ENCODE measurements at regions not wholly inside any gene's neighbourhood (a gene's known extent, or its start where the extent isn't known, plus 50 kb on each side); places are given as distances from the start of the nearest gene placed in this dataset.
"Not testable (repeated sequence)": the region's sequence is repeated elsewhere in the genome, so short reads cannot be mapped to it uniquely, and the experiment has no call there.

DNA sequence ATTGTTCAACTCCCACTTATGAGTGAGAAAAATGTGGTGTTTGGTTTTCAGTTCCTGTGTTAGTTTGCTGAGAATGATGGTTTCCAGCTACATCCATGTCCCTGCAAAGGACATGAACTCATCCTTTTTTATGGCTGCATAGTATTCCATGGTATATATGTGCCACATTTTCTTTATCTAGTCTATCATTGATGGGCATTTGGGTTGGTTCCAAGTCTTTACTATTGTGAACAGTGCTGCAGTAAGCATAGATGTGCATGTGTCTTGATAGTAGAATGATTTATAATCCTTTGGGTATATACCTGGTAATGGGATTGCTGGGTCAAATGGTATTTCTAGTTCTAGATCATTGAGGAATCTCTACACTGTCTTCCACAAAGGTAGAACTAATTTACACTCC is 613.0 kb upstream of the MIR17HG start:
- H3K9ac ChIP-seq (ENCODE audit: low read depth, low read length); H3K27ac ChIP-seq (ENCODE audit: insufficient read depth, low read length); H3K4me1 ChIP-seq (ENCODE audit: control insufficient read depth, insufficient read depth, low read length); H3K56ac ChIP-seq (ENCODE audit: extremely low read depth, insufficient read depth, low read length); H3K4me2 ChIP-seq (ENCODE audit: low read depth, low read length); ATAC-seq (ENCODE audit: low read depth); H2BK20ac ChIP-seq (ENCODE audit: low read depth, low read length); H4K8ac ChIP-seq (ENCODE audit: low read depth in 2 of 2, low read length in 2 of 2); dilution Hi-C loops (cut with HindIII; ENCODE audit: low sequenced_read_pairs, unreplicated experiment); H4K5ac ChIP-seq (ENCODE audit: low read depth, low read length); H2BK5ac ChIP-seq (ENCODE audit: low read depth, low read length, poor library complexity, severe bottlenecking); H3K79me1 ChIP-seq (ENCODE audit: low read depth in 1 of 2, low read length in 2 of 2); H2AFZ ChIP-seq (replicated peaks; ENCODE audit: low read length, poor library complexity); H4K20me1 ChIP-seq (ENCODE audit: insufficient read depth, low read length); BruUV-seq (replicated peaks); H3K27me3 ChIP-seq (ENCODE audit: control insufficient read depth, insufficient read depth, low read length); H3K23ac ChIP-seq (ENCODE audit: low read depth, low read length); POLR2A ChIA-PET (ENCODE audit: unreplicated experiment); H3K18ac ChIP-seq (ENCODE audit: low read depth, low read length); H2AK5ac ChIP-seq (ENCODE audit: low read depth, low read length); CTCF ChIA-PET; H2BK15ac ChIP-seq (ENCODE audit: low read depth, low read length); H3K9me1 ChIP-seq (ENCODE audit: insufficient read depth, low read length); H4K91ac ChIP-seq (ENCODE audit: insufficient read depth, low read depth, low read length); H3K36me3 ChIP-seq (ENCODE audit: control insufficient read depth, insufficient read depth, low read length); H2BK120ac ChIP-seq (ENCODE audit: low read depth, low read length); H3K14ac ChIP-seq (replicated peaks; ENCODE audit: low read depth, low read length); H2AK9ac ChIP-seq (replicated peaks; ENCODE audit: low read depth, low read length, poor library complexity); intact Hi-C loops (cut with micrococcal nuclease); H3K4ac ChIP-seq (ENCODE audit: low read depth, low read length); DNase-seq; in situ Hi-C loops (cut with MboI; ENCODE audit: low sequenced_read_pairs); H3K9me3 ChIP-seq (ENCODE audit: control insufficient read depth, insufficient read depth, low read length); H3K4me3 ChIP-seq (ENCODE audit: insufficient read depth, low read depth, low read length): not testable (repeated sequence)

Data from IMR-90 (cell line).